Hematopoietic multipotent progenitor cell treated with erythropoietin and hydrocortisone succinate and interleukin-3 and kit ligand, for 4 days (in vitro differentiated cells): ENCODE measurements at regions not wholly inside any gene's neighbourhood (a gene's known extent, or its start where the extent isn't known, plus 50 kb on each side); places are given as distances from the start of the nearest gene placed in this dataset.
"Not testable (repeated sequence)": the region's sequence is repeated elsewhere in the genome, so short reads cannot be mapped to it uniquely, and the experiment has no call there.

Experiments used
- DNase-seq: peaks from one replicate; pipeline ENCODE4 v3.0.0-alpha.2; 2015

GRCh38 chr6:128586095-128586494, 65.7 kb upstream of the PTPRK start:
- DNase-seq = no peak

DNA sequence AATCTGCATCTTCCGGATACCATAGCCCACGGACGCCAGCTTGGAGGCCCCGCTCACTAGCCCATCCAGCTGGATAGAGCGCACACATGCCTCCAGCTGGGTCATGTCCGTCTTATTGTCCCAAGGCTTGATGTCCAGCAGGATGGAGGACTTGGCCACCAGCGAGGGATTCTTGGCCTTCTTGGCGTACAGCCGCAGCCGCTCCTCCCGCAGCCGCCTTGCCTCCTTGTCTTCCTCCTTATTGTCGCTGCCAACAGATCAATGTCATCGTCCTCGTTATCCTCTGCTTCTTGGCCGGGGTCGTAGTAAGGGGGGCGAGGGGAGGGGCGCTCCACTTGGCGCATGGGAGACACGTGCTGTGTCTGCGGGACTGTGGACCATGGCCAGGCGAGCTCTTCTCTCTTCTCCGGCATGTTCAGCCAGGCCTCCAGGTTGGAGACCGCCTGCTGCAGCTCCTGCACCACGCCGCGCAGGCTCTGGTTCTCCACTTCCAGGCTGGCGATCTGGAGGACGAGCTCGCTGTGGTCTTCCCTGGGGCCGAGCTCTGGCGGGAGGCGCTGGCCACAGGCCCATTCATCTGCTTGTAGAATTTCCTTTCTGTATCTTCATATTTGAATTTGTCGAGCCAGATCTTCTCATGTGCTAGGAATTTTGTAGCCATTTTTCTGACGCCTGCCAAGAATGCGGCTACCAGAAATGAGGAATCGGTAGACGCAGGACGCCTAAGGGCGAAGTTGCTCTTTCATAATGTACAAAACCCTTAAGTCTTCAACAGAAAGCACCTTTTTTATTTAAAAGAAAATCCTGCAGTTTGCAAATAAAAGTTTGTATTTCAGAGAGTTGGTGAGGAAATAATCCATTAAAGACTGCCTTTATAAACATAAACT, 60.1 kb upstream of the PTPRK start:
- DNase-seq = no peak

DNA sequence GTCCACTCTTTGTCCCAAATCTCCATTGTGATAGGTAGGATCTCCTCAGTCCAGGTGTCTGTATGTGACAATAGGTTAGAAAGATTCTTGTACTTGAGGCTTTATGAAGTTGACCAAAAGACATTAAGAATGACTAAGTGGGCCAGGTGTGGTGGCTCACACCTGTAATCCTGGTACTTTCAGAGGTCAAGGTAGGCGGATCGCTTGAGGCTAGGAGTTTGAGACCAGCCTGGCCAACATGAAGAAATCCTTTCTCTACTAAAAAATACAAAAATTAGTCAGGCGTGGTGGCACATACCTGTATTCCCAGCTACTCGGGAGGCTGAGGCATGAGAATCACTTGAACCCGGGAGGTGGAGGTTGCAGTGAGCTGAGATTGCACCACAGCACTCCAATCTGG, 54.9 kb upstream of the PTPRK start:
- not testable (repeated sequence) for DNase-seq

DNA sequence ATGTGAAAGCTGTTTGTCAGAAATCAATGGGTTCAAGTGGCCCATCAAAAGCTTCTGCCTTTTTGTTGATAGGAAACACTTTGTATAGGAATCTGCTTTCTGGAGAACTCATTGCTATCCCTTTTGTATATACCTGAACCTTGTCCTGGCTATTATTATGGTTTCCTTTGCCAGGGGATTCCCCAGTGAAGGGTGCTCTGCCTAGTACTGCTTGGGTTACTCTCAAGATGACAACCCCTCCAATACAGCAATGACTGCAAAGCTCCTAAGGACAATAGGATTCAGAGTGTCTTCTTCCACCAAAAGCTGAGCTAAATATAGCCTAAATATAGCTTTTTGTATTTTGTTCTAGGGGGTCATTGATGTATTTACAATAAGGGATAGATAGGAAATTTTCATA, 54.0 kb upstream of the PTPRK start:
- DNase-seq = no peak

- no peak for DNase-seq
These were observed 52.6 kb upstream of the PTPRK start for GRCh38 chr6:128573036-128573435.

- no peak for DNase-seq
These were observed 51.9 kb upstream of the PTPRK start for GRCh38 chr6:128572294-128572693.

GRCh38 chr6:128570680-128571063, 50.3 kb upstream of the PTPRK start:
- no peak for DNase-seq

GRCh38 chr6:128569732-128570679, 49.6 kb upstream of the PTPRK start:
- DNase-seq = no peak
